DOHH2 (cell line): ENCODE measurements at regions not wholly inside any gene's neighbourhood (a gene's known extent, or its start where the extent isn't known, plus 50 kb on each side); places are given as distances from the start of the nearest gene placed in this dataset.

Experiments used
- H3F3A ChIP-seq: fragments of 200-600 bp; sonication (generic), shearing (Covaris generic); 2 replicates; pipeline ENCODE4 v1.6.0; 2016; ENCODE audit warnings: antibody characterized with exemption, mild to moderate bottlenecking; ENCODE audit not compliant: control insufficient read depth, insufficient read depth
- H3K27ac ChIP-seq: fragments of 200-600 bp; sonication (generic); 2 replicates; pipeline ENCODE4 v1.5.1; 2014; ENCODE audit warnings: low read depth, mild to moderate bottlenecking, low read length, moderate library complexity
- H3K27me3 ChIP-seq: fragments of 200-600 bp; sonication (generic); 2 replicates; pipeline ENCODE4 v1.6.1; 2014; ENCODE audit warnings: mild to moderate bottlenecking, low read length, mixed read lengths; ENCODE audit not compliant: control insufficient read depth
- H3K36me3 ChIP-seq: fragments of 200-600 bp; sonication (generic); 2 replicates; pipeline ENCODE4 v1.6.1; 2014; ENCODE audit warnings: mild to moderate bottlenecking, low read length, moderate library complexity, mixed read lengths; ENCODE audit not compliant: control insufficient read depth
- H3K4me1 ChIP-seq: fragments of 200-600 bp; sonication (generic); 2 replicates; pipeline ENCODE4 v1.6.1; 2014; ENCODE audit warnings: mild to moderate bottlenecking, low read length, mixed read lengths; ENCODE audit not compliant: control insufficient read depth
- H3K4me2 ChIP-seq: fragments of 200-600 bp; sonication (generic); 2 replicates; pipeline ENCODE4 v1.6.0; 2014; ENCODE audit warnings: mild to moderate bottlenecking, low read length, moderate library complexity
- H3K4me3 ChIP-seq: fragments of 200-600 bp; sonication (generic); 2 replicates; pipeline ENCODE4 v1.5.1; 2014; ENCODE audit warnings: mild to moderate bottlenecking, low read length, mixed read lengths
- H3K79me2 ChIP-seq: fragments of 200-600 bp; sonication (generic); 2 replicates; pipeline ENCODE4 v1.6.1; 2014; ENCODE audit warnings: mild to moderate bottlenecking, low read length, mixed read lengths; ENCODE audit not compliant: control insufficient read depth
- H3K9me2 ChIP-seq: fragments of 200-600 bp; sonication (generic); replicated peaks from 2 replicates; pipeline ENCODE4 v1.6.1; 2014; ENCODE audit warnings: mild to moderate bottlenecking, low read length, mixed read lengths; ENCODE audit not compliant: control insufficient read depth
- H3K9me3 ChIP-seq: fragments of 200-600 bp; sonication (generic); 2 replicates; pipeline ENCODE4 v1.6.1; 2014; ENCODE audit warnings: antibody characterized with exemption, low read length, mixed read lengths; ENCODE audit not compliant: control insufficient read depth, insufficient read depth
- H4K20me1 ChIP-seq: fragments of 200-600 bp; sonication (generic); 2 replicates; pipeline ENCODE4 v1.6.0; 2014; ENCODE audit warnings: low read depth, mild to moderate bottlenecking, antibody characterized with exemption, low read length, moderate library complexity; ENCODE audit not compliant: control insufficient read depth, insufficient read depth
- EZH2phosphoT487 ChIP-seq: fragments of 200-600 bp; sonication (generic); IDR thresholded peaks from 2 replicates; pipeline ENCODE4 v1.6.1; 2017; ENCODE audit warnings: borderline replicate concordance, mild to moderate bottlenecking, antibody characterized with exemption, low read length, moderate library complexity, mixed read lengths
- TF ChIP-seq, protein P1 (sequence below): fragments of 200-600 bp; sonication (generic); IDR thresholded peaks from one replicate; pipeline ENCODE4 v1.5.1; 2014; ENCODE audit warnings: antibody characterized with exemption, mild to moderate bottlenecking, low read depth, low read length; ENCODE audit not compliant: poor library complexity, severe bottlenecking

DNA sequence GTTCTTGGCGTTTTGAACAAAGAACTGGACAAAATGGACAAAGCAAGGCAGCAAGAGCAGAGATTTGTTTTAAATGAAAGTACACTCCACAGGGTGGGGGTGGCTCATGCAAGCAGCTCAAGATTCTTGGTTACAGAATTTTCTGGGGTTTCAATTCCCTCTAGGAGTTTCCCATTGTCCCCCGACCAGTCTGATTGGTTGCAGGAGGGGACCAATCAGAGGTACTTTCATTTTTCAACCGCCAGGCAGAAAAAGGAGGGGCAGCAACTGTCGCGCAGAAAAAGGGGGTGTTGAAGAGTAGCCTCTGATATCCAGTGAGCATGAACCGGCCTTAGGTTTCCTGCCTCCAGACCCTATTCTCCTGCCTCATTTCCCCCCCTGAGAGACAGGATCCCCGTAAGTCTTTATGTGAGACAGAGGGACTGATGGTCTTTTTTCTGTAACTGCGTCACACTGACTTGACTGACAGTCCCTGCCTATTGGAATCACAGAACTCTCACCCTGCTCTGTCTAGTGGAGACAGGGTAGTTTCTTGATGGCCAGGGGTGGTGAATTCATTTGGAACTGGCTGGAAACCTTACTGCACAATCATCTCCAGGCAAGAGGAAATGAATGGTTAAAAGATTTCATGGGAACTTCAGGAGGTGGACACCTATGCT is 59.4 kb upstream of the ALOX12 start:
- no peak for TF ChIP-seq EZH2phosphoT487
- TF ChIP-seq, protein P1, sequence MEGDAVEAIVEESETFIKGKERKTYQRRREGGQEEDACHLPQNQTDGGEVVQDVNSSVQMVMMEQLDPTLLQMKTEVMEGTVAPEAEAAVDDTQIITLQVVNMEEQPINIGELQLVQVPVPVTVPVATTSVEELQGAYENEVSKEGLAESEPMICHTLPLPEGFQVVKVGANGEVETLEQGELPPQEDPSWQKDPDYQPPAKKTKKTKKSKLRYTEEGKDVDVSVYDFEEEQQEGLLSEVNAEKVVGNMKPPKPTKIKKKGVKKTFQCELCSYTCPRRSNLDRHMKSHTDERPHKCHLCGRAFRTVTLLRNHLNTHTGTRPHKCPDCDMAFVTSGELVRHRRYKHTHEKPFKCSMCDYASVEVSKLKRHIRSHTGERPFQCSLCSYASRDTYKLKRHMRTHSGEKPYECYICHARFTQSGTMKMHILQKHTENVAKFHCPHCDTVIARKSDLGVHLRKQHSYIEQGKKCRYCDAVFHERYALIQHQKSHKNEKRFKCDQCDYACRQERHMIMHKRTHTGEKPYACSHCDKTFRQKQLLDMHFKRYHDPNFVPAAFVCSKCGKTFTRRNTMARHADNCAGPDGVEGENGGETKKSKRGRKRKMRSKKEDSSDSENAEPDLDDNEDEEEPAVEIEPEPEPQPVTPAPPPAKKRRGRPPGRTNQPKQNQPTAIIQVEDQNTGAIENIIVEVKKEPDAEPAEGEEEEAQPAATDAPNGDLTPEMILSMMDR: no peak
- no peaks in the 10 kb centered on the region; the same call in 1 of the 2 replicates for H3K9me2 ChIP-seq
- no peak overlapping the region for H3K4me3 ChIP-seq
- no peak overlapping the region for H3K27ac ChIP-seq
- no peaks in the 10 kb centered on the region for H4K20me1 ChIP-seq
- H3K4me1 ChIP-seq: no peaks in the 10 kb centered on the region
- H3K4me2 ChIP-seq: no peak overlapping the region
- no peaks in the 10 kb centered on the region for H3F3A ChIP-seq
- H3K27me3 ChIP-seq: no peaks in the 10 kb centered on the region
- no peaks in the 10 kb centered on the region for H3K36me3 ChIP-seq
- H3K9me3 ChIP-seq: no peaks in the 10 kb centered on the region
- no peaks in the 10 kb centered on the region for H3K79me2 ChIP-seq

DNA sequence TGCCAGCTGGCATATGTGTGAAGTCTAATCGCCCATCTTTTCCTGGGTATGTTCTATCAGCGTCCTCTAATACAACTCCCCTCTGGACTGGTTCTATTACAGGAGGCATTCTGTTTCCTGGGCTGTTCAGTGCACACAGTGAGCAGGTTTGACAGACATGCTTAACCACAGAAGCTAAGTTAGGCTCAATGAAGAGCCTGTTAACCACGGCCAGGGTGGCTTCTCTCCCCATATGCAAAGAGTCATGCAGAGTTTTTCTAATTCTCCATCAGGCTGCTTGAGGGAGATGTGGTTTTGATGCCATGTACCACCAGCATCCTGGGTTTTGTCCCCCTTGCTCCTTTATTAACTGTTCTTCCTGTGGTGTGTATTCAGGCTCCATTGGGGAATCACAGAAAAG is 57.2 kb upstream of the ALOX12 start:
- Histone ChIP-seq H3F3A (no peaks in the 10 kb centered on the region), H3K36me3 (no peaks in the 10 kb centered on the region), H3K4me1 (no peaks in the 10 kb centered on the region), H4K20me1 (no peaks in the 10 kb centered on the region), H3K4me3 (no peak overlapping the region), H3K4me2 (no peak overlapping the region), H3K9me2 (no peaks in the 10 kb centered on the region; the same call in 1 of the 2 replicates), H3K9me3 (no peaks in the 10 kb centered on the region), H3K79me2 (no peaks in the 10 kb centered on the region), H3K27me3 (no peaks in the 10 kb centered on the region), H3K27ac (no peak overlapping the region)
- TF ChIP-seq EZH2phosphoT487: no peak
- TF ChIP-seq, protein P1: no peak

DNA sequence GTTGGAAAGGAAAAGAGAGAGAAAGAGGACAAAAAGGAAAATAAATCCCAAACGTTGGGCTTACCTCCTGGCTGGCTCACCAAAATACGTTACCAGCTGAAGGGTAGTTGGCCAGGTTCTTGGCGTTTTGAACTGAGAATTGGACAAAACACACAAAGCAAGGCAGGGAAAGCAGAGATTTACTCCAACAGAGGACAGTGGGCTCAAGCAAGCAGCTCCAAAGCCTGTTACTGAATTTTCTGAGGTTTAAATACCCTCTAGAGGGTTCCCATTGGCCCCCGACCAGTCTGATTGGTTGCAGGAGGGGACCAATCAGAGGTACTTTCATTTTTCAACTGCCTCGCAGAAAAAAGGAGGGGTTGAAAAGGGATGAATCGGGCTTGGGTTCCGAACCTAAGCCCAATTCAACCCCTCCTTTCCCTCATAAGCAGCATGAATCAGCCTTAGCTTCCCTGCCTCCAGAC is 55.6 kb upstream of the ALOX12 start:
- no peaks in the 10 kb centered on the region; the same call in 1 of the 2 replicates for H3K9me2 ChIP-seq
- no peaks in the 10 kb centered on the region for H3K9me3 ChIP-seq
- no peak overlapping the region for H3K27ac ChIP-seq
- no peaks in the 10 kb centered on the region for H3K27me3 ChIP-seq
- no peak overlapping the region for H3K4me2 ChIP-seq
- no peak for TF ChIP-seq EZH2phosphoT487
- TF ChIP-seq, protein P1: no peak
- H4K20me1 ChIP-seq: no peaks in the 10 kb centered on the region
- no peaks in the 10 kb centered on the region for H3K36me3 ChIP-seq
- no peaks in the 10 kb centered on the region for H3F3A ChIP-seq
- H3K4me1 ChIP-seq: no peaks in the 10 kb centered on the region
- no peaks in the 10 kb centered on the region for H3K79me2 ChIP-seq
- no peak overlapping the region for H3K4me3 ChIP-seq
